KOPT-K1 (cell line): ENCODE measurements at regions not wholly inside any gene's neighbourhood (a gene's known extent, or its start where the extent isn't known, plus 50 kb on each side); places are given as distances from the start of the nearest gene placed in this dataset.

Experiments used
- H3K27ac ChIP-seq: fragments of 200-600 bp; sonication (generic); 2 replicates; pipeline ENCODE4 v1.5.1; 2016; ENCODE audit warnings: antibody characterized with exemption, mild to moderate bottlenecking, low read depth, low read length; ENCODE audit not compliant: poor library complexity, severe bottlenecking
- H3K36me3 ChIP-seq: fragments of 200-600 bp; sonication (generic); 2 replicates; pipeline ENCODE4 v1.5.1; 2017; ENCODE audit warnings: antibody characterized with exemption, mild to moderate bottlenecking, low read length, moderate library complexity; ENCODE audit not compliant: insufficient read depth
- H3K9me3 ChIP-seq: fragments of 200-600 bp; sonication (generic); 2 replicates; pipeline ENCODE4 v1.5.1; 2017; ENCODE audit warnings: antibody characterized with exemption, low read length, mild to moderate bottlenecking; ENCODE audit not compliant: insufficient read depth, poor library complexity, severe bottlenecking

- Histone ChIP-seq H3K9me3 (no peaks in the 10 kb centered on the region), H3K36me3 (no peaks in the 10 kb centered on the region), H3K27ac (no peak overlapping the region)
These were observed 457.2 kb upstream of the ADAMTS5 start for GRCh38 chr21:27423906-27424595.

DNA sequence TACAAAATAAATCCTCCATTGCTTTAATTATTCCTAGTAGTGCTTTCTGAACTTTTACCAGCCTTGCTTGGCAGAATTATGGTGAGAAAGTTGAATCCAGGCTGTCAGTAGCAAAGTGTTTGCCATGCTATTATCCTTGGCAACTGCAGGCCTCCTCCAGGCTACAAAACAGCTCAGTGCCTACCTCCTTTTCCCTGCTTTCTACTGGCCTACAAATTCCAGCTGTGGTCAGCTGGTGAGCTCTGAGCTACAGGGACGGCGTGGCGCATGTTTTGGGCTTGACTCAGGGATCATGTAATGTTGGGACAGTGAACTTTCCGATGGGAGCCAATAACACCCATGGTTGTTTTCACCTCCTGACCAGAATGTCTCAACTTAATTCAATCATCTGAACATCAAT lies 456.1 kb upstream of the ADAMTS5 start:
- no peaks in the 10 kb centered on the region for H3K36me3 ChIP-seq
- no peak overlapping the region for H3K27ac ChIP-seq
- H3K9me3 ChIP-seq, result no peaks in the 10 kb centered on the region

DNA sequence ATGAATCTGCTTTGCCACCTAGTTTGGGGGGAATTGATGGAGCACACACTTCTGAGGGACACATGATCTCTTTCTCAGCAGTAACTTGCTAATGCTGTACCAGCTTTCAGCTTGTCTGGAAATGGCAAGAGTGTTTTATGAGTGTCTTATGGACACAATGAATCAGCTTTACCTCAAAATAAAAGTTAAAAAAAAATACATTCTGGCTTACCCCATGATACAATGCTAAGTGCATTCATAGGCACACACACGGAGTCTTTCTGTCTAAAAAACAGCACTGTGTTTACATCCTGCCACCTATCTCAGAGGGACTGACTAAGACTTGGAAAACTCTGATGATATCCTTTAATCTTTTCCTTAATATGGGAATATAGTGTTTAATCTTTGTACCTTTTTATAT lies 455.5 kb upstream of the ADAMTS5 start:
- H3K9me3 ChIP-seq, result no peaks in the 10 kb centered on the region
- no peaks in the 10 kb centered on the region for H3K36me3 ChIP-seq
- no peak overlapping the region for H3K27ac ChIP-seq

- Histone ChIP-seq H3K36me3 (no peaks in the 10 kb centered on the region), H3K27ac (no peak overlapping the region)
These were observed 454.8 kb upstream of the ADAMTS5 start for GRCh38 chr21:27421654-27422053.

GRCh38 chr21:27419153-27419552 lies 452.3 kb upstream of the ADAMTS5 start:
- no peaks in the 10 kb centered on the region for H3K9me3 ChIP-seq
- no peak overlapping the region for H3K27ac ChIP-seq
- no peaks in the 10 kb centered on the region for H3K36me3 ChIP-seq

More at GRCh38 chr21:27421654-27422053, 454.8 kb upstream of the ADAMTS5 start:
- no peaks in the 10 kb centered on the region for H3K9me3 ChIP-seq

GRCh38 chr21:27418346-27418745 lies 451.5 kb upstream of the ADAMTS5 start:
- H3K9me3 ChIP-seq, result no peaks in the 10 kb centered on the region

GRCh38 chr21:27412530-27412929 lies 445.6 kb upstream of the ADAMTS5 start:
- H3K27ac ChIP-seq, result no peak overlapping the region
- no peaks in the 10 kb centered on the region for H3K36me3 ChIP-seq
- no peaks in the 10 kb centered on the region for H3K9me3 ChIP-seq

More at GRCh38 chr21:27418346-27418745, 451.5 kb upstream of the ADAMTS5 start:
- H3K27ac ChIP-seq, result no peak overlapping the region
- H3K36me3 ChIP-seq, result no peaks in the 10 kb centered on the region

- Histone ChIP-seq H3K27ac (no peak overlapping the region), H3K36me3 (no peaks in the 10 kb centered on the region), H3K9me3 (no peaks in the 10 kb centered on the region)
These were observed 441.9 kb upstream of the ADAMTS5 start for GRCh38 chr21:27408826-27409225.

- Histone ChIP-seq H3K9me3 (no peaks in the 10 kb centered on the region), H3K27ac (no peak overlapping the region), H3K36me3 (no peaks in the 10 kb centered on the region)
These were observed 440.4 kb upstream of the ADAMTS5 start for GRCh38 chr21:27407271-27407670.

GRCh38 chr21:27406300-27407009 lies 439.6 kb upstream of the ADAMTS5 start:
- H3K9me3 ChIP-seq, result no peaks in the 10 kb centered on the region
- no peak overlapping the region for H3K27ac ChIP-seq
- H3K36me3 ChIP-seq, result no peaks in the 10 kb centered on the region

DNA sequence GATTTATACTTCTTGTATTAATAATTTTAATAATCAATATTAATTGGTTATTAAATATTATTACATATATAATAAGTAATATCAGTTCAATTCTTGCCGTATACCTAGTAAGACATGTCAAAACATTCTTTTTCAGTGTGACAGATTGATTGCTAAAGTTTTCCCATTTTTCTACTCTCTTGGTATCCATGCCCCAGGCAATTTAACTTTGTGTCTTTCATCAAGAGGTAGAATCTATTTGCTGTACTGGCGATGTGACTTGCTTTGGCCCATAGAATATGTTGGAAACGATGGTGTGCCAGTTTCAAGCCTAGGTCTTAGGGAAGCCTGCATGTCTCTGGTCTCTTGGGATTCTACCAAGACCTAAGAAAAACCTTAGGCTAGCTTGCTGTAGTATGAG lies 436.1 kb upstream of the ADAMTS5 start:
- H3K9me3 ChIP-seq, result no peaks in the 10 kb centered on the region
- H3K36me3 ChIP-seq, result no peaks in the 10 kb centered on the region
- no peak overlapping the region for H3K27ac ChIP-seq

DNA sequence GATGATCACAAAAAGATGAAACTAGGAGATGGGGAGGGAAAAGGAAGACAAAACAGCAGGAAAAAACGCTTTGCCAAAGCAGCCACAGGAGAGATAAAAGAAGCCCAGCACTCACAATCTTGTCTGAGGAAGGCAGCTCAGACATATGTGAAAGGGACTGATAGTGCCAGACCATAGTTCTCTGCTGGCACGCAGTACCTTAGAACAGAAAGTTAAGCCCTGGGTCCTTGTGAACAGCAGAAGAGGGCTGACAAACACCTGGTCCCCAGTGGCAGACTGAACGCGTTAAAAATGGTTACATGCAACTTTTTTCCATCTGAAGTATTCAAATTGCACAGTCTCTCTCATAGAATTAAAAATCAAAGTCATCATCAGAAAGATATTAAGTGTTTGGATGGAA lies 433.2 kb upstream of the ADAMTS5 start:
- H3K36me3 ChIP-seq, result no peaks in the 10 kb centered on the region
- no peaks in the 10 kb centered on the region for H3K9me3 ChIP-seq
- H3K27ac ChIP-seq, result no peak overlapping the region

- Histone ChIP-seq H3K9me3 (no peaks in the 10 kb centered on the region), H3K27ac (no peak overlapping the region), H3K36me3 (no peaks in the 10 kb centered on the region)
These were observed 430.7 kb upstream of the ADAMTS5 start for GRCh38 chr21:27397578-27397977.

DNA sequence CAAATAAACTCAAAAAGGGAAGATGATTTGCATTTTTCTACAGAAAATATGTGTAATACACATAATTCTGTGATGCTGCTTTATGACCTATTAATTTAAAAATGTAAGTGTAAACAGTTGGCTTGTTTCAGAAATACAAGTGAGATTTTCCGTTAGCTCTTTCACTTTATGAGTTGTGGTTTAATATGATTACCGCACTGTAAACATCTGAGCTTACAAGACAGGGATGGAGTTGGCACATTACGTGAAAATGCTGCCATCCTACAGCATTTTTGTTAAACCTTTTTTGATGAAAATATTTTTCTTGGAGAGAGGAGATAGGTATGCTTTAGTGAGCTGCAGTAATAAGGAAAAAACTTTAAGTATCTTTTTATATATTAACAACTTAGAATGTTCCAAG lies 426.8 kb upstream of the ADAMTS5 start:
- H3K9me3 ChIP-seq, result no peaks in the 10 kb centered on the region
- H3K36me3 ChIP-seq, result no peaks in the 10 kb centered on the region
- no peak overlapping the region for H3K27ac ChIP-seq

GRCh38 chr21:27391990-27392389 lies 425.1 kb upstream of the ADAMTS5 start:
- Histone ChIP-seq H3K36me3 (no peaks in the 10 kb centered on the region), H3K9me3 (no peaks in the 10 kb centered on the region)

DNA sequence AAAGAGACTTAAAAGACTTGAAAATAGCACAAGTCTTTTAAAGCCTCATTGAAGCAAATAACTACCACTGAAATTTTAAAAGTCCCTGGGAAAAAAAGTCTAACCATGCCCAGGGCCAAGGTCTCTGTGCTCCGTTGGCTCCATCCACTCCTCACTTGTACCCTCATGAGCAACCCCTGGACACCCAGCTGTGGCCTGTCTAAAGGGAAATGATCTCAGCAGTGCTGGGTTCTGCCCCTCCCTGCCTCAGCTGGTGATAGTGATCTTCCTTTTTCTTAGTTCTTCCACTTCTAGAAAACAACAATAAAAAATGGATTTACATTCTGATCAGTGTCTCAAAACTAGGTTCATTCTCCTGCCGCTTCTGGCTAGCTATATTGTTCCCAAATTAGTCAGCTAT lies 423.5 kb upstream of the ADAMTS5 start:
- no peaks in the 10 kb centered on the region for H3K9me3 ChIP-seq
- no peak overlapping the region for H3K27ac ChIP-seq
- H3K36me3 ChIP-seq, result no peaks in the 10 kb centered on the region

More at GRCh38 chr21:27391990-27392389, 425.1 kb upstream of the ADAMTS5 start:
- no peak overlapping the region for H3K27ac ChIP-seq
